Loucy (cell line): ENCODE measurements at regions not wholly inside any gene's neighbourhood (a gene's known extent, or its start where the extent isn't known, plus 50 kb on each side); places are given as distances from the start of the nearest gene placed in this dataset.

Experiments
- EZH2phosphoT487 ChIP-seq: fragments of 200-600 bp; IDR thresholded peaks from 2 replicates; pipeline ENCODE4 v1.6.1; 2018; ENCODE audit warnings: antibody characterized with exemption, mild to moderate bottlenecking, moderate library complexity, borderline replicate concordance
- TF ChIP-seq, protein P1 (sequence below): fragments of 200-600 bp; sonication (generic); conservative IDR thresholded peaks from 2 replicates; pipeline ENCODE4 v1.5.1; 2014; ENCODE audit warnings: mild to moderate bottlenecking, antibody characterized with exemption, low read length

DNA sequence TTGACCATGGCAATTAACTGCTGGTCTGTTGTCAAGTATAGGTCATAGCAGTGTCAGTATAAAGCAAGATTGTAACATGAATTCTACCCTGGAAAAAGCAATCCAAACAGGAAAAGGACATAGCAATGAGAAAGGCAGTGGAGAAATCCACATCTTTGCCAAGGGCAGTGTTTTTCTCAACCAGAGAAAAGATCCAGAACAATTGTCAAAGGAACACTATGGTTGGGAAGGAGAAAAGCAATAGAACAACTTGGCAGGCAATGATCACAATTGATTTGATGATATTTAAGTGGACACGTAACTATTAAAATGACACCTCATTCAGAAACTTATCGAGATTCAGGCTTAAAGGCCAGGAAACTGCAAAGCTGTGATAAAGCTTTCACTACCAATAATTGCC is 271.1 kb downstream of the DIPK2A start:
- TF ChIP-seq, protein P1, sequence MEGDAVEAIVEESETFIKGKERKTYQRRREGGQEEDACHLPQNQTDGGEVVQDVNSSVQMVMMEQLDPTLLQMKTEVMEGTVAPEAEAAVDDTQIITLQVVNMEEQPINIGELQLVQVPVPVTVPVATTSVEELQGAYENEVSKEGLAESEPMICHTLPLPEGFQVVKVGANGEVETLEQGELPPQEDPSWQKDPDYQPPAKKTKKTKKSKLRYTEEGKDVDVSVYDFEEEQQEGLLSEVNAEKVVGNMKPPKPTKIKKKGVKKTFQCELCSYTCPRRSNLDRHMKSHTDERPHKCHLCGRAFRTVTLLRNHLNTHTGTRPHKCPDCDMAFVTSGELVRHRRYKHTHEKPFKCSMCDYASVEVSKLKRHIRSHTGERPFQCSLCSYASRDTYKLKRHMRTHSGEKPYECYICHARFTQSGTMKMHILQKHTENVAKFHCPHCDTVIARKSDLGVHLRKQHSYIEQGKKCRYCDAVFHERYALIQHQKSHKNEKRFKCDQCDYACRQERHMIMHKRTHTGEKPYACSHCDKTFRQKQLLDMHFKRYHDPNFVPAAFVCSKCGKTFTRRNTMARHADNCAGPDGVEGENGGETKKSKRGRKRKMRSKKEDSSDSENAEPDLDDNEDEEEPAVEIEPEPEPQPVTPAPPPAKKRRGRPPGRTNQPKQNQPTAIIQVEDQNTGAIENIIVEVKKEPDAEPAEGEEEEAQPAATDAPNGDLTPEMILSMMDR, result no peak
- no peak for TF ChIP-seq EZH2phosphoT487
